Epidermal melanocyte (primary cell): ENCODE measurements at regions not wholly inside any gene's neighbourhood (a gene's known extent, or its start where the extent isn't known, plus 50 kb on each side); places are given as distances from the start of the nearest gene placed in this dataset.
A peak's percentile ranks its signal among the peaks of the same experiment; 100 is the strongest.

ENCODE experiments used
- DNase-seq: peaks from one replicate; pipeline ENCODE4 v3.0.0; 2011; ENCODE audit warnings: low spot score; ENCODE audit not compliant: insufficient read length

DNA sequence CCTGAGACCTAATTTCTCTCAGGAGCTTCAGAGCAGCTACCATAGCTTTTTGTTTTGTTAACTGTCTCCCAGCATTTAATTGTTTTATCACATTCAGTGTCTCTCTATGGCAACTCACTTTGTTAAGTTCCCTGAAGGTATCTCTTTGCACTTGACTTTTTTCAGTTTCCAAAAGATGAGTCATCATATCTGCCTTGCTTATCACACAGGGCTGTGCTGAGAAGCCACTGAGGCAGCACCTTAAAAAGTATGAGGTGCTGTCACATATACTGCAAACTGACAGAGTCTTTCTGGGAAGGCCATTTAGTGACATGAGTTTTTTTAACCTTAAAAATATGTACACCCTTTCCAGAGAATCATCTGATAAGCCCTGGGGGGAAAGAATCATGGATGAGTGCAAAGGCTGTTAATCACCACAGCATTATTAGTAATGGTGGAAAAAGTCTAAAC lies 56.8 kb downstream of the PPP1R3C start:
- no peak for DNase-seq

DNA sequence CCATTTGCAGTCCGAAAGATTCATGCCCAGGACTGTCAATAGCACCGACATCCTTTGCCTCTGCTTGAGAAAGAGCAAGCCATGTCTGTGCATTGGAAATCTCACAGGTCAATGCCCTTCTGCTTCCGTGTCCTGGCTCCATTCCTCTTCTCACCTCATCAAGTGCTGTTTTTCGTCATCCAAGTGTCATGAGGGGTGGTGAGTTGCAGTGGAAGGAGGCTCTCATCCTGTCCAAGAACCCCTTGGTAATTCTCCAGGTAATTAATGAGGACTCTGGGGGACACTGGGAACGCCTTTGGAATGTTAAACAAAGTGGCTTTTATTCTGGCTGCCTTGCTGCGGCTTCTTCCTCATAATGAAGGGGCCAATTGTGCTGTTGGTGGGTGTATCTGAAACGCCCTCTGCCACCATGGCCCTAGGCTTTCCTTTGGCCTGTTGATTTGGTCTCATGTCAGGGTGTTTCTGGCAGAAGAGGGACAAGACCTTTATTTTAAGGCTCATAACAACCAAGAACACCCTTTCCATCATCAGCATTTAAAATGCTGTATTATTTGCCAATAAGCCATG lies 57.7 kb downstream of the PPP1R3C start:
- DNase-seq, result peak; percentile 50

DNA sequence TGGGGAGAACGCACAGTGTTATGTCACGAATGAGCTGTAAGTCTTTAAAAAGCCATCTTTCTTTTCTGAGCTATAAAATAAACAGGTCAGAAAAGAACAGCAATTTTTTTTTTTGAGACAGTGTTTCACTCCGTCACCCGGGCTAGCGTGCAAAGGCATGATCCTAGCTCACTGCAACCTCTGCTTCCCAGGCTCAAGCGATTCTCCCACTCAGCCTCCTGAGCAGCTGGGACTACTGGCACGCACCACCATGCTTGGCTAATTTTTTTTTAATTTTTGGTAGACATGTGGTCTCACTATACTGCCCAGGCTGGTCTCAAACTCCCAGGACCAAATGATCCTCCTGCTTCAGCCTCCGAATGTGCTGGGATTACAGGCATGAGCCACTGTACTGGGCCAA lies 58.6 kb downstream of the PPP1R3C start:
- DNase-seq, result no peak

DNA sequence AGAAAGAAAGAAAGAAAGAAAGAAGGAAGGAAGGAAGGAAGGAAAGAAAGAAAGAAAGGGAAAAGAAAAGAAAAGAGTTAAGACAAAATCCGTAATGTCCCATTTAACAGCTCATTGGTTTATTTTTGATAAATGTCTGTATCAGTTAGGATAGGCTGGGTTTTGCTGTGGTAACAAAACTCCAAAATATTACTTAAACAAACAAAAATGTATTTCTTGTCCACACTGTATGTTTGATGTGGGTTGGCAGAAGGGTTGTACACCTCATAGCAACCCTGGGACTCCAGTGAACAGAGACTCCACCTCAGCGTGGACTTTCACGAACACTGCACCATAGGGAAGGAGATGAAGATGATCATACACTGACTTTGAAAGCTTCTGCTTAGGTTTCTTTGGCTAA lies 59.6 kb downstream of the PPP1R3C start:
- no peak for DNase-seq

DNA sequence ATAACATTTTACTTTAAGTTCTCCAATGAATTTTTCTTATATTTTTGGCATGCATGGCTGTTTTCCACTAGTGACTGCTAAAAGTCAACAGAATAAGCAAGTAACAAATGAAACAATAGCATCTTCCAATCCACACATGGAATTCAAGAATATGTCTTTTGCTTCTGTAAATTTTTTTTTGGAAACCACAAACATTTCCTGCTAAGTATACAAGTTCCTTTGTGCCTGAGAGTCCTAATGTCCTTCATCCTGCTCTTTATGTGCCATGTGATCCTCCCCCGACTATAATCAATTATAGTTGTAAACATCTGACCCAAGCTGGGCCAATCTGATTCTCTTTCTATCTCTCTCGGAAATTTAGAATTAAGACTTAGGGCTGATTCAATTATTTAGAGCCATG lies 61.2 kb downstream of the PPP1R3C start:
- peak; percentile 73 for DNase-seq

DNA sequence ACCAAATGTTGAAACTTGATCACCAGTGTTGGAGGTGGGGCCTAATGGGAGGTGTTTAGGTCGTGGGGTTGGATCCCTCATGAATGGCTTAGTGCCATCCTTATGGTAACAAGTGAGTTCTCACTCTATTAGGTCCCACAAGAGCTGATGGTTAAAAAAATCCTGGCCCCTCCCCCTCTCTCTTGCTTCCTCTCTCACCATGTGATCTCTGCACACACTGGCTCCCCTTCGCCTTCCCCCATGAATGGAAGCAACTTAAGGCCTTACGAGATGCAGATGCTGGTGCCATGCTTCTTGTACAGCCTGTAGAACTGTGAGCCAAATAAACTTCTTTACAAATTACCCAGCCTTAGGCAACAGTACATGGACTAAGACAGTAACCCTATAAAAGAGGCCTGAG lies 62.7 kb downstream of the PPP1R3C start:
- DNase-seq, result no peak

DNA sequence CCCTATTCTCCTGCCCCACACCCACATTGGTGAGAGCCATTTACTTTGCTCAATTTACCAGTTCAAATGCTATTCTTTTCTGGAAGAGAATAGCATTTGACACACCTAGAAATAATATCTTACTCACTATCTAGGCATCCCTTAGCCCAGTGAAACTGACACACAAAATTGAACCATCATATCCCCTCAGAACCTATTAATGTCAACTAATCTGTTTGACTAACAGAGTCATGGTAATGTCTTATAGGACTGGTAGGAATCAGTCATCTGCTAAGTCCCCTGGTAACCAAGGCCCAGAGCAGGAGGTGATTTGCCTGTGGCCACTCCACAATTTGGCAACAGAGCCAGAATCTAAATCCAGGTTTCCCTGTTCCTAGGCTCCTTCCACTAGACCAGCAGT lies 63.3 kb downstream of the PPP1R3C start:
- no peak for DNase-seq

DNA sequence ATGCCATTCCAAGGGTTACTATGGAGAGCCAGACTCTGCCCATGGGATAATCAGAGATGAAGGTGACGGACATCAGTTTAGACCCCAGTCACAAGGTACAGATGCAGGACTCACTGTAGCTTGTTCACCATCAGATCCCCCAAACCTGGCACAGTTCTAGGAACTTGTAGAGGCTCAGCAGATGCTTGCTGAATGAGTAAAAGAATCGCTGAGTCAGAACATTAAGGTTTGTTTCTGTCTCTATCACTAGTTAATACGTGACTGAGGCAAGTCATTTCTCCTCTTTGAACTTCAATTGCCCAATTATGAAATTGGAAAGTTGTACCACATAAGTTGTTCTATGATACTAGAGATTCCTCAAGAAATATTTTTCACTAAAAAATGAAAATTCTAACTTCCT lies 65.1 kb downstream of the PPP1R3C start:
- no peak for DNase-seq

DNA sequence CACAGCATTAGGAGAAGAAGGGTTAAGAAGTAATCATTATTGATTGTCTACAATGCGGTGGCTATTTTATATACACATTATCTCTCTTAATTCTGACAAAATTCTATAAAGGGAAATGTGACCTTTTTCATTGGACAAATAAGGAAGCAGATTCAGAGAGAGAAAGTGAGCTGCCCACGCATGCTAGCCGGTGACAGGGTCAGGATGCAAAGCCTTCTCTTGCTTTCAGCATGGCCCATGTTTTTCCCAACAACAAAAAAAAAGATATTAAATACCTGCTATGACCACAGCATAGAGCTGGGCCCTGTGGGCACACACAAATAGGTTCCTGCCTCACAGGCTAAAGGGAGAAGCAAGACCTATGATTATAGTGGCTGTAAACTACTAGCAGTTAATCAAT lies 66.8 kb downstream of the PPP1R3C start:
- DNase-seq, result no peak

DNA sequence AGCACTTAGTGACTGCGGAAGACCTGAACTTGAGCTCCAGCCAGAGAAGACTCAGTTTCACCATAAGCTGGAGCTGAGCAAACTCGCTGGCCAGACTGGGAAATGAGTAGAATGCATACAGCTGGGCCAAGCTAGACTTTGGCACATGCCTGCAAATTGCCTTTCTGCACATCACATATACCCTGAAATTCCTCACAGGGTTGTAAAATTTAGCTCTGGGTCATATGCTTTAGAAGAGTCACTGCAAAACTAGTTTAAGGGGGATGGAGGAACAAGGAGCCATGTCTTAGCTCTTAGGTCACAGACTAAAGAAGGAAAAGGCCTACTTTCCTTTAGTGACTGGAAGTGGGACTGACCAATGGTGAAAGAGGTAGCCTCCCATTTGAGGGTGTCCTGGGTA lies 67.6 kb downstream of the PPP1R3C start:
- DNase-seq, result no peak

DNA sequence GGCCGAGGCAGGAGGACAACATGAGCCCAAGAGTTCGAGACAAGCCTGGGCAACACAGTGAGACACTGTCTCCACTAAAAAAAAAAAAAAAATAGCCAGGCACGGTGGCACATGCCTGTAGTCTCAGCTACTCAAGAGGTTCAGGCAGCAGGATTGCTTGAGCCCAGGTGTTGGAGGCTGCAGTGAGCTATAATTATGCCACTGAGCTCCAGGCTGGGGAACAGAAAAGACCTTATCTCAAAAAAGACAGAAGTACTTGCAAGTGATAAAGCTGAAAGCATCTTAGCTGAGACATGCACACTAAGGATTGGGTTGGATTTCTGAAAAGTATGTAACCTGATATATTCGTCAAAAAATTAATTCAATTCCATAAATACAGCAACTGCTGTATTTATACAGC lies 68.4 kb downstream of the PPP1R3C start:
- DNase-seq, result no peak
